ENCODE measurements at regions not wholly inside any gene's neighbourhood (a gene's known extent, or its start where the extent isn't known, plus 50 kb on each side); places are given as distances from the start of the nearest gene placed in this dataset.

GRCh38 chr2:182581196-182581935 is 134.7 kb upstream of the DNAJC10 start:
- Mint-ChIP-seq H3K27ac (no peak overlapping the region), H3K4me1 (no peaks in the 10 kb centered on the region), H3K36me3 (no peaks in the 10 kb centered on the region), H3K4me3 (no peak overlapping the region), H3K27me3 (peaks cover 0 to 1% of the 10 kb centered on the region in 2 donors), H3K9me3 (no peaks in the 10 kb centered on the region)
- CTCF ChIA-PET (ENCODE audit: partially characterized antibody): no interaction called here
- H3K27me3 ChIP-seq (ENCODE audit: insufficient read depth, low read length): no peaks in the 10 kb centered on the region
- intact Hi-C loops (cut with micrococcal nuclease): no loop called here
- H3K4me1 ChIP-seq (ENCODE audit: insufficient read depth, low read length): no peaks in the 10 kb centered on the region
- POLR2A ChIA-PET (ENCODE audit: partially characterized antibody): no interaction called here
- H3K9me3 ChIP-seq (ENCODE audit: control insufficient read depth in 1 of 2, low read length in 2 of 2): no peaks in the 10 kb centered on the region
- no peak overlapping the region for H3K27ac ChIP-seq (ENCODE audit: low read depth, low read length)
- H3K4me3 ChIP-seq (ENCODE audit: low read length in 2 of 2): no peak overlapping the region
- no peaks in the 10 kb centered on the region for H3K36me3 ChIP-seq (ENCODE audit: insufficient read depth, low read length)
- no peak for DNase-seq

GRCh38 chr2:182584462-182584861 is 131.6 kb upstream of the DNAJC10 start:
- H3K27me3 Mint-ChIP-seq: peaks cover 0 to 4% of the 10 kb centered on the region in 2 donors
- no peak for DNase-seq
- CTCF ChIA-PET (ENCODE audit: partially characterized antibody): no interaction called here
- H3K27ac ChIP-seq (ENCODE audit: low read depth, low read length): no peak overlapping the region
- no peaks in the 10 kb centered on the region for H3K9me3 ChIP-seq (ENCODE audit: control insufficient read depth in 1 of 2, low read length in 2 of 2)
- POLR2A ChIA-PET (ENCODE audit: partially characterized antibody): no interaction called here
- H3K36me3 Mint-ChIP-seq: no peaks in the 10 kb centered on the region
- H3K4me3 ChIP-seq (ENCODE audit: low read length in 2 of 2): no peak overlapping the region
- H3K4me1 Mint-ChIP-seq: no peaks in the 10 kb centered on the region
- H3K4me3 Mint-ChIP-seq: no peak overlapping the region
- H3K4me1 ChIP-seq (ENCODE audit: insufficient read depth, low read length): no peaks in the 10 kb centered on the region
- no peak overlapping the region for H3K27ac Mint-ChIP-seq
- H3K27me3 ChIP-seq (ENCODE audit: insufficient read depth, low read length): no peaks in the 10 kb centered on the region
- H3K9me3 Mint-ChIP-seq: no peaks in the 10 kb centered on the region
- intact Hi-C loops (cut with micrococcal nuclease): no loop called here
- H3K36me3 ChIP-seq (ENCODE audit: insufficient read depth, low read length): no peaks in the 10 kb centered on the region

GRCh38 chr2:182585001-182585400 is 131.1 kb upstream of the DNAJC10 start:
- CTCF ChIA-PET (ENCODE audit: partially characterized antibody): no interaction called here
- no peaks in the 10 kb centered on the region for H3K27me3 ChIP-seq (ENCODE audit: insufficient read depth, low read length)
- intact Hi-C loops (cut with micrococcal nuclease): no loop called here
- Mint-ChIP-seq H3K4me1 (no peaks in the 10 kb centered on the region), H3K36me3 (no peaks in the 10 kb centered on the region), H3K9me3 (no peaks in the 10 kb centered on the region), H3K27me3 (peaks cover 0 to 4% of the 10 kb centered on the region in 2 donors), H3K4me3 (no peak overlapping the region), H3K27ac (no peak overlapping the region)
- no peak overlapping the region for H3K4me3 ChIP-seq (ENCODE audit: low read length in 2 of 2)
- POLR2A ChIA-PET (ENCODE audit: partially characterized antibody): no interaction called here
- H3K27ac ChIP-seq (ENCODE audit: low read depth, low read length): no peak overlapping the region
- no peak for DNase-seq
- no peaks in the 10 kb centered on the region for H3K9me3 ChIP-seq (ENCODE audit: control insufficient read depth in 1 of 2, low read length in 2 of 2)
- no peaks in the 10 kb centered on the region for H3K4me1 ChIP-seq (ENCODE audit: insufficient read depth, low read length)
- no peaks in the 10 kb centered on the region for H3K36me3 ChIP-seq (ENCODE audit: insufficient read depth, low read length)

GRCh38 chr2:182585430-182585829 is 130.6 kb upstream of the DNAJC10 start:
- no peak for DNase-seq
- H3K4me3 Mint-ChIP-seq: no peak overlapping the region
- Histone ChIP-seq H3K27me3 (ENCODE audit: insufficient read depth, low read length) (no peaks in the 10 kb centered on the region), H3K36me3 (ENCODE audit: insufficient read depth, low read length) (no peaks in the 10 kb centered on the region), H3K4me3 (ENCODE audit: low read length in 2 of 2) (no peak overlapping the region), H3K9me3 (ENCODE audit: control insufficient read depth in 1 of 2, low read length in 2 of 2) (no peaks in the 10 kb centered on the region), H3K4me1 (ENCODE audit: insufficient read depth, low read length) (no peaks in the 10 kb centered on the region), H3K27ac (ENCODE audit: low read depth, low read length) (no peak overlapping the region)
- H3K36me3 Mint-ChIP-seq: no peaks in the 10 kb centered on the region
- ChIA-PET POLR2A (ENCODE audit: partially characterized antibody) (no interaction called here), CTCF (ENCODE audit: partially characterized antibody) (no interaction called here)
- H3K9me3 Mint-ChIP-seq: no peaks in the 10 kb centered on the region
- peaks cover 0 to 4% of the 10 kb centered on the region in 2 donors for H3K27me3 Mint-ChIP-seq
- no peak overlapping the region for H3K27ac Mint-ChIP-seq
- no peaks in the 10 kb centered on the region for H3K4me1 Mint-ChIP-seq
- intact Hi-C loops (cut with micrococcal nuclease): no loop called here

- H3K27ac Mint-ChIP-seq: no peak overlapping the region
- peaks cover 2 to 6% of the 10 kb centered on the region in 2 donors for H3K27me3 Mint-ChIP-seq
- Histone ChIP-seq H3K27ac (ENCODE audit: low read depth, low read length) (no peak overlapping the region), H3K36me3 (ENCODE audit: insufficient read depth, low read length) (no peaks in the 10 kb centered on the region), H3K27me3 (ENCODE audit: insufficient read depth, low read length) (no peaks in the 10 kb centered on the region), H3K9me3 (ENCODE audit: control insufficient read depth in 1 of 2, low read length in 2 of 2) (no peaks in the 10 kb centered on the region), H3K4me1 (ENCODE audit: insufficient read depth, low read length) (no peaks in the 10 kb centered on the region), H3K4me3 (ENCODE audit: low read length in 2 of 2) (no peak overlapping the region)
- intact Hi-C loops (cut with micrococcal nuclease): no loop called here
- no peaks in the 10 kb centered on the region for H3K4me1 Mint-ChIP-seq
- H3K9me3 Mint-ChIP-seq: no peaks in the 10 kb centered on the region
- no peak for DNase-seq
- POLR2A ChIA-PET (ENCODE audit: partially characterized antibody): no interaction called here
- CTCF ChIA-PET (ENCODE audit: partially characterized antibody): no interaction called here
- no peak overlapping the region for H3K4me3 Mint-ChIP-seq
- H3K36me3 Mint-ChIP-seq: no peaks in the 10 kb centered on the region
Measured at GRCh38 chr2:182586426-182586825, 129.6 kb upstream of the DNAJC10 start.

- Mint-ChIP-seq H3K4me1 (no peaks in the 10 kb centered on the region), H3K9me3 (no peaks in the 10 kb centered on the region), H3K4me3 (no peak overlapping the region), H3K27ac (no peak overlapping the region), H3K27me3 (peaks cover 2 to 6% of the 10 kb centered on the region in 2 donors), H3K36me3 (no peaks in the 10 kb centered on the region)
- Histone ChIP-seq H3K27ac (ENCODE audit: low read depth, low read length) (no peak overlapping the region), H3K36me3 (ENCODE audit: insufficient read depth, low read length) (no peaks in the 10 kb centered on the region), H3K4me1 (ENCODE audit: insufficient read depth, low read length) (no peaks in the 10 kb centered on the region), H3K9me3 (ENCODE audit: control insufficient read depth in 1 of 2, low read length in 2 of 2) (no peaks in the 10 kb centered on the region), H3K27me3 (ENCODE audit: insufficient read depth, low read length) (no peaks in the 10 kb centered on the region), H3K4me3 (ENCODE audit: low read length in 2 of 2) (no peak overlapping the region)
- intact Hi-C loops (cut with micrococcal nuclease): no loop called here
- CTCF ChIA-PET (ENCODE audit: partially characterized antibody): no interaction called here
- DNase-seq: no peak
- POLR2A ChIA-PET (ENCODE audit: partially characterized antibody): no interaction called here
Measured at GRCh38 chr2:182587831-182588230, 128.2 kb upstream of the DNAJC10 start.

GRCh38 chr2:182589121-182589520 is 126.9 kb upstream of the DNAJC10 start:
- no peaks in the 10 kb centered on the region for H3K36me3 Mint-ChIP-seq
- no peaks in the 10 kb centered on the region for H3K4me1 Mint-ChIP-seq
- Histone ChIP-seq H3K4me1 (ENCODE audit: insufficient read depth, low read length) (no peaks in the 10 kb centered on the region), H3K9me3 (ENCODE audit: control insufficient read depth in 1 of 2, low read length in 2 of 2) (no peaks in the 10 kb centered on the region), H3K27me3 (ENCODE audit: insufficient read depth, low read length) (no peaks in the 10 kb centered on the region), H3K4me3 (ENCODE audit: low read length in 2 of 2) (no peak overlapping the region), H3K27ac (ENCODE audit: low read depth, low read length) (no peak overlapping the region), H3K36me3 (ENCODE audit: insufficient read depth, low read length) (no peaks in the 10 kb centered on the region)
- H3K4me3 Mint-ChIP-seq: no peak overlapping the region
- no peaks in the 10 kb centered on the region for H3K9me3 Mint-ChIP-seq
- intact Hi-C loops (cut with micrococcal nuclease): no loop called here
- H3K27ac Mint-ChIP-seq: no peak overlapping the region
- CTCF ChIA-PET (ENCODE audit: partially characterized antibody): no interaction called here
- no peak for DNase-seq
- POLR2A ChIA-PET (ENCODE audit: partially characterized antibody): no interaction called here
- peaks cover 4 to 6% of the 10 kb centered on the region in 2 donors for H3K27me3 Mint-ChIP-seq

- H3K4me3 ChIP-seq (ENCODE audit: low read length in 2 of 2): no peak overlapping the region
- H3K36me3 ChIP-seq (ENCODE audit: insufficient read depth, low read length): no peaks in the 10 kb centered on the region
- DNase-seq: no peak
- no peaks in the 10 kb centered on the region for H3K36me3 Mint-ChIP-seq
- CTCF ChIA-PET (ENCODE audit: partially characterized antibody): no interaction called here
- no peak overlapping the region for H3K4me3 Mint-ChIP-seq
- no peaks in the 10 kb centered on the region for H3K9me3 Mint-ChIP-seq
- H3K9me3 ChIP-seq (ENCODE audit: control insufficient read depth in 1 of 2, low read length in 2 of 2): no peaks in the 10 kb centered on the region
- H3K27me3 Mint-ChIP-seq: peaks cover 6 to 11% of the 10 kb centered on the region in 2 donors
- no peaks in the 10 kb centered on the region for H3K4me1 ChIP-seq (ENCODE audit: insufficient read depth, low read length)
- intact Hi-C loops (cut with micrococcal nuclease): no loop called here
- no peak overlapping the region for H3K27ac Mint-ChIP-seq
- POLR2A ChIA-PET (ENCODE audit: partially characterized antibody): no interaction called here
- H3K27ac ChIP-seq (ENCODE audit: low read depth, low read length): no peak overlapping the region
- no peaks in the 10 kb centered on the region for H3K4me1 Mint-ChIP-seq
- H3K27me3 ChIP-seq (ENCODE audit: insufficient read depth, low read length): no peaks in the 10 kb centered on the region
Measured at GRCh38 chr2:182591774-182592173, 124.3 kb upstream of the DNAJC10 start.
